Ovary (tissue), 7 donors: ENCODE measurements at regions not wholly inside any gene's neighbourhood (a gene's known extent, or its start where the extent isn't known, plus 50 kb on each side); places are given as distances from the start of the nearest gene placed in this dataset.

Source experiments
- DNase-seq, 5 donors: peaks; one replicate each; pipeline ENCODE4 v3.0.0-alpha.2; 2019 to 2020
- H3K27ac ChIP-seq, 2 donors: fragments of 200-600 bp; one replicate each; pipeline versions ENCODE4 v1.5.1 to v1.8.0; 2019 to 2022
- H3K27me3 ChIP-seq: fragments of 200-600 bp; one replicate; pipeline ENCODE4 v1.8.0; 2022
- H3K36me3 ChIP-seq: fragments of 200-600 bp; sonication (generic); one replicate; pipeline ENCODE4 v1.5.1; 2019
- H3K4me1 ChIP-seq: one replicate; pipeline ENCODE4 v1.8.1; 2013; ENCODE audit warnings: mild to moderate bottlenecking, moderate library complexity; ENCODE audit not compliant: insufficient read depth
- H3K4me3 ChIP-seq: fragments of 200-600 bp; sonication (generic); one replicate; pipeline ENCODE4 v1.5.1; 2017
- H3K9me3 ChIP-seq, 2 donors: fragments of 200-600 bp in 1 of 2; sonication (generic) in 1 of 2; one replicate each; pipeline versions ENCODE4 v1.5.1 to v1.8.1; 2013 to 2019; ENCODE audit warnings: mild to moderate bottlenecking in 1 of 2, moderate library complexity in 1 of 2
- EP300 ChIP-seq: sonication (generic); formaldehyde crosslinking; IDR thresholded peaks from one replicate; pipeline ENCODE4 v1.6.1; 2017; ENCODE audit warnings: antibody characterized with exemption
- POLR2A ChIP-seq: fragments of 450-650 bp; IDR thresholded peaks from one replicate; pipeline ENCODE4 v1.6.1; 2017; ENCODE audit warnings: antibody characterized with exemption, mild to moderate bottlenecking, moderate library complexity
- WGBS, 3 donors: extraction: QIAGEN DNeasy Blood & Tissue Kit in 1 of 3; methylation state at CpG; one replicate each; pipeline versions ENCODE4 v1.1.5 to v1.1.7; 2013 to 2017; 5-methylcytosine and 5-hydroxymethylcytosine counted together
- intact Hi-C, 4 donors: fragments of 100-400 bp; cut with DNase I; formaldehyde crosslinking; loops; one replicate each; pipeline versions ENCODE4 v1.11.0 to v1.15.1; 2022 to 2023
- TF ChIP-seq, protein P1 (sequence below), 3 donors: fragments of 450-650 bp in 2 of 3; fragments of 200-600 bp in 1 of 3; IDR thresholded peaks; one replicate each; pipeline versions ENCODE4 v1.5.1 to v1.8.0; 2016 to 2022; ENCODE audit warnings: antibody characterized with exemption in 3 of 3, mild to moderate bottlenecking in 1 of 3
- donor health status: DM: no; HTN: no; CAD: no; lungs with moderate emphysema.
- donor health status: DM: no; HTN: no; CAD: no.
- donor health status: Bipolar disorder and iron deficiency.
- donor health status: DM: no; HTN: no; CAD: no.
- donor health status: DM: yes; HTN: yes; CAD: no.

DNA sequence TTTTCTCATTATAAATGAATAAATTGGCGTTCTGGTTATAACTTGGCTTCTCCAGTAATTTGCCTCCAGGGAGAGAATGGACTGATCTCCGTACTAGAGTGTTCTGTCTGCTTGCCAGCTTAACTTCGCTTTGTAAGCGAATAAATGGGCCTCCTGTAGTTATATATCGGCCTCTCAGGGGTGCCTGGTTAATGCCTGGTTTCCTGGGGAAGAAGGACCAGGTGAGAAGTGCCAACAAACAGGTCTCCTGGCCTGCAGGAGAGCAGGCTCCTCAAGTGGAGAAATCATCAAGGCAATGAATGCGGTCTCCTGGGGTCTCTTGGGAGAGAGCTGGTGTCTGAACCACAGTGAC lies 107.4 kb upstream of the SERBP1 start:
- H3K4me3 ChIP-seq: no peak overlapping the region
- H3K9me3 ChIP-seq: no peaks in the 10 kb centered on the region
- intact Hi-C loops: loop anchor here (5.0 to 10.0 kb wide), 7 partner anchors 147 to 577 kb away; partner anchors contain the start of genes GADD45A (in 3 of the 4) and GNG12 (in 2 of the 4)
- H3K36me3 ChIP-seq: no peaks in the 10 kb centered on the region
- no peaks in the 10 kb centered on the region for H3K27me3 ChIP-seq
- H3K4me1 ChIP-seq: no peaks in the 10 kb centered on the region
- no peak for TF ChIP-seq POLR2A
- no peak for TF ChIP-seq EP300
- TF ChIP-seq, protein P1, sequence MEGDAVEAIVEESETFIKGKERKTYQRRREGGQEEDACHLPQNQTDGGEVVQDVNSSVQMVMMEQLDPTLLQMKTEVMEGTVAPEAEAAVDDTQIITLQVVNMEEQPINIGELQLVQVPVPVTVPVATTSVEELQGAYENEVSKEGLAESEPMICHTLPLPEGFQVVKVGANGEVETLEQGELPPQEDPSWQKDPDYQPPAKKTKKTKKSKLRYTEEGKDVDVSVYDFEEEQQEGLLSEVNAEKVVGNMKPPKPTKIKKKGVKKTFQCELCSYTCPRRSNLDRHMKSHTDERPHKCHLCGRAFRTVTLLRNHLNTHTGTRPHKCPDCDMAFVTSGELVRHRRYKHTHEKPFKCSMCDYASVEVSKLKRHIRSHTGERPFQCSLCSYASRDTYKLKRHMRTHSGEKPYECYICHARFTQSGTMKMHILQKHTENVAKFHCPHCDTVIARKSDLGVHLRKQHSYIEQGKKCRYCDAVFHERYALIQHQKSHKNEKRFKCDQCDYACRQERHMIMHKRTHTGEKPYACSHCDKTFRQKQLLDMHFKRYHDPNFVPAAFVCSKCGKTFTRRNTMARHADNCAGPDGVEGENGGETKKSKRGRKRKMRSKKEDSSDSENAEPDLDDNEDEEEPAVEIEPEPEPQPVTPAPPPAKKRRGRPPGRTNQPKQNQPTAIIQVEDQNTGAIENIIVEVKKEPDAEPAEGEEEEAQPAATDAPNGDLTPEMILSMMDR (IDR thresholded peaks at IDR 0.05): no peak
- DNase-seq: no peak
- WGBS, 3 donors: 66 to 89% (median 84%) methylated on average over 6 of the region's 6 CpGs
- no peak overlapping the region for H3K27ac ChIP-seq

DNA sequence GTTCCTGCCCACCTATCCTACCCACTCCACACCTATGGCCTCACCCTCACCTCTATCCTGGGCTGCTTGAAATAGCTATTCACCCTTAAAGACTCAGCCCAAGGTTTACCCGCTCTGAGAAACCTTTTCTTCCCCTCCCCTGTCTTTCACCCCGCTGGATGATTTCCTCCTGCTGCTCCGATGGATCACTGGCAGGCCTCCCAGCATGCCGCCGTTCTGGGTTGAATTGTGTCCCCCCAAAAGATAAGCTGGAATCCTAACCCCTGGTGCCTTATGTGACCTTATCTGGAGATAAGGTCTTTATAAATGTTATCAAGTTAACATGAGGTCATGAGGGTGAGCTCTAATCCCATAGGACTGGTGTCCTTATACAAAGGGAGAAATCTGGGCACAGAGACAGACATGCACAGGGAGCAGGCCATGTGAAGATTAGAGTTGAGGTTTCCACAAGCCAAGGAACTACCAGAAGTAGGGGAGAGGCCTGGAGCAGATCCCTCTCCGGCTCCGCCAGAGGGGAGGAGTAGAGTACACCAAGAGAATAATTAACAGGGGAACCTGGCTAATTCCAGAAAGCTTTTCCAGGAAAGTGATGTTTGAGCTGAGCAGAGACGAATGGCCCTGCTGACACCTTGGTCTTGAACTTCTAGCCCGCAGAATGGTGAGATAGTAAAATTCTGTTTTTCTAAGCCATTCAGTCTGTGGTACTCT lies 110.0 kb upstream of the SERBP1 start:
- no peaks in the 10 kb centered on the region for H3K27me3 ChIP-seq
- no peak overlapping the region for H3K27ac ChIP-seq
- DNase-seq: no peak
- no peaks in the 10 kb centered on the region for H3K9me3 ChIP-seq
- intact Hi-C loops: no loop called here
- no peaks in the 10 kb centered on the region for H3K4me1 ChIP-seq
- H3K4me3 ChIP-seq: no peak overlapping the region
- H3K36me3 ChIP-seq: no peaks in the 10 kb centered on the region
- 62 to 74% (median 74%) methylated on average over 9 of the region's 9 CpGs for WGBS, 3 donors
- TF ChIP-seq, protein P1 (IDR thresholded peaks at IDR 0.05): no peak
- TF ChIP-seq EP300: no peak
- no peak for TF ChIP-seq POLR2A

DNA sequence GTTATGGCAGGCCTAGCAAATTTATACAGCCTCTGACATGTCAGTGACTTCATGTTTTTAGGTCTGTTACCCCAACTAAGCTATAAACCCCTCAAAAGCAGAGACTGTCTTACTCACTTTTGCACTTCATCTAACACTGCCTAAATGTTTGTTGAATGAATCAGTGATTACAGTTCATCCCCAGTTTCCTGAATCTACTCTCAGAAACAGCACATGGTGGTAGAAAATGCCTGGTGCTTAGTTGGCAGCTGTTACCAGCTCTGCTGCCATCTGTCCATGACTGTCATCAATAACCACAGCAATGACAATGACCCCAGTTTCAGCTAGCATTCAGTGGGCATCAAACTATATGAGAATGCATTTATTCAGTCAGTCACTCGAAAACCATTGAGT lies 110.5 kb upstream of the SERBP1 start:
- H3K27me3 ChIP-seq: no peaks in the 10 kb centered on the region
- 86 to 92% (median 89%) methylated on average over 1 of the region's 1 CpG for WGBS, 3 donors
- DNase-seq: no peak
- H3K4me1 ChIP-seq: no peaks in the 10 kb centered on the region
- H3K36me3 ChIP-seq: no peaks in the 10 kb centered on the region
- intact Hi-C loops: no loop called here
- H3K4me3 ChIP-seq: no peak overlapping the region
- H3K9me3 ChIP-seq: no peaks in the 10 kb centered on the region
- TF ChIP-seq, protein P1 (IDR thresholded peaks at IDR 0.05): no peak
- TF ChIP-seq POLR2A (no peak), EP300 (no peak)
- H3K27ac ChIP-seq: no peak overlapping the region

DNA sequence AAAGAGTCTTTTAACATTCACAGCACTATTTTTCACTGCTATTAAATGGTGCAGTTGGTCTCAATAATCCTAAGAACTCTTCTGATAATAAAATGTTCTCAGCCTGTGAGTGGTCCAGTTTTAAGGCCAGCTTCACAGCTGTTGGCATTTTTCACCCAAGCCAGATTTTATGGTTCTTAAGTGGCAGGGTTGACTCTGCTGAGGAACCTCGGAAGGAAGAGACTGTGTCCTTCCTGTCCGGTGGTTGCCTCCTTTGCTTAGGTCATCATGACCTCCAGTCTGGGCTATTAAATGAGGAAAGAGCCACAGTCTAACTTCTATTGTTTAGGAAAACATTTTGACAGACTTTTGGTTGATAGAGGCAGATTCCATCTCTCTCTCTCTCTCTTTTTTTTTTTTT lies 112.5 kb upstream of the SERBP1 start:
- intact Hi-C loops: no loop called here
- no peaks in the 10 kb centered on the region for H3K4me1 ChIP-seq
- H3K4me3 ChIP-seq: no peak overlapping the region
- H3K9me3 ChIP-seq: no peaks in the 10 kb centered on the region
- no peaks in the 10 kb centered on the region for H3K36me3 ChIP-seq
- WGBS, 3 donors: 0 to 26% methylated on average over 2 of the region's 2 CpGs; no CpG with 5 or more reads in 1 of the 3 donors
- no peak overlapping the region for H3K27ac ChIP-seq
- no peak for DNase-seq
- no peak for TF ChIP-seq EP300
- no peak for TF ChIP-seq POLR2A
- TF ChIP-seq, protein P1 (IDR thresholded peaks at IDR 0.05): no peak
- H3K27me3 ChIP-seq: no peaks in the 10 kb centered on the region
